ENCODE measurements at regions not wholly inside any gene's neighbourhood (a gene's known extent, or its start where the extent isn't known, plus 50 kb on each side); places are given as distances from the start of the nearest gene placed in this dataset.

GRCh38 chr1:208997726-208998312, 585.7 kb upstream of the CAMK1G start:
- Mint-ChIP-seq H3K36me3 (ENCODE audit: low read depth) (no peaks in the 10 kb centered on the region), H3K4me3 (no peak overlapping the region), H3K27me3 (ENCODE audit: low read depth) (peaks cover 24% of the 10 kb centered on the region), H3K4me1 (ENCODE audit: low read depth) (no peaks in the 10 kb centered on the region), H3K9me3 (no peaks in the 10 kb centered on the region), H3K27ac (no peak overlapping the region)

- no peaks in the 10 kb centered on the region for H3K4me1 Mint-ChIP-seq (ENCODE audit: low read depth)
- no peak overlapping the region for H3K27ac Mint-ChIP-seq
- H3K9me3 Mint-ChIP-seq: no peaks in the 10 kb centered on the region
- H3K36me3 Mint-ChIP-seq (ENCODE audit: low read depth): no peaks in the 10 kb centered on the region
- H3K4me3 Mint-ChIP-seq: no peak overlapping the region
- no peaks in the 10 kb centered on the region for H3K27me3 Mint-ChIP-seq (ENCODE audit: low read depth)
These were observed 574.9 kb upstream of the CAMK1G start for GRCh38 chr1:209008586-209008985.

- no peaks in the 10 kb centered on the region for H3K27me3 Mint-ChIP-seq (ENCODE audit: low read depth)
- H3K4me1 Mint-ChIP-seq (ENCODE audit: low read depth): no peaks in the 10 kb centered on the region
- no peak overlapping the region for H3K4me3 Mint-ChIP-seq
These were observed 572.9 kb upstream of the CAMK1G start for GRCh38 chr1:209010475-209011230.

GRCh38 chr1:209012443-209013196, 570.9 kb upstream of the CAMK1G start:
- no peaks in the 10 kb centered on the region for H3K27me3 Mint-ChIP-seq (ENCODE audit: low read depth)
- H3K27ac Mint-ChIP-seq: no peak overlapping the region
- no peaks in the 10 kb centered on the region for H3K36me3 Mint-ChIP-seq (ENCODE audit: low read depth)

More at GRCh38 chr1:209010475-209011230, 572.9 kb upstream of the CAMK1G start:
- H3K36me3 Mint-ChIP-seq (ENCODE audit: low read depth): no peaks in the 10 kb centered on the region
- H3K9me3 Mint-ChIP-seq: no peaks in the 10 kb centered on the region
- H3K27ac Mint-ChIP-seq: no peak overlapping the region

GRCh38 chr1:209015092-209015491, 568.4 kb upstream of the CAMK1G start:
- Mint-ChIP-seq H3K36me3 (ENCODE audit: low read depth) (no peaks in the 10 kb centered on the region), H3K4me3 (no peak overlapping the region), H3K27me3 (ENCODE audit: low read depth) (no peaks in the 10 kb centered on the region), H3K9me3 (no peaks in the 10 kb centered on the region), H3K27ac (no peak overlapping the region), H3K4me1 (ENCODE audit: low read depth) (no peaks in the 10 kb centered on the region)

More at GRCh38 chr1:209012443-209013196, 570.9 kb upstream of the CAMK1G start:
- H3K9me3 Mint-ChIP-seq: no peaks in the 10 kb centered on the region
- H3K4me1 Mint-ChIP-seq (ENCODE audit: low read depth): no peaks in the 10 kb centered on the region
- H3K4me3 Mint-ChIP-seq: no peak overlapping the region

GRCh38 chr1:209021622-209022021, 561.9 kb upstream of the CAMK1G start:
- Mint-ChIP-seq H3K4me3 (no peak overlapping the region), H3K4me1 (ENCODE audit: low read depth) (no peaks in the 10 kb centered on the region), H3K36me3 (ENCODE audit: low read depth) (no peaks in the 10 kb centered on the region), H3K9me3 (no peaks in the 10 kb centered on the region), H3K27ac (no peak overlapping the region), H3K27me3 (ENCODE audit: low read depth) (no peaks in the 10 kb centered on the region)

GRCh38 chr1:209023790-209024189, 559.7 kb upstream of the CAMK1G start:
- Mint-ChIP-seq H3K4me1 (ENCODE audit: low read depth) (no peaks in the 10 kb centered on the region), H3K4me3 (no peak overlapping the region), H3K9me3 (no peaks in the 10 kb centered on the region), H3K27ac (no peak overlapping the region), H3K36me3 (ENCODE audit: low read depth) (no peaks in the 10 kb centered on the region), H3K27me3 (ENCODE audit: low read depth) (no peaks in the 10 kb centered on the region)

- no peaks in the 10 kb centered on the region for H3K4me1 Mint-ChIP-seq (ENCODE audit: low read depth)
- H3K27me3 Mint-ChIP-seq (ENCODE audit: low read depth): no peaks in the 10 kb centered on the region
- no peak overlapping the region for H3K27ac Mint-ChIP-seq
- H3K4me3 Mint-ChIP-seq: no peak overlapping the region
- no peaks in the 10 kb centered on the region for H3K36me3 Mint-ChIP-seq (ENCODE audit: low read depth)
- H3K9me3 Mint-ChIP-seq: no peaks in the 10 kb centered on the region
These were observed 553.8 kb upstream of the CAMK1G start for GRCh38 chr1:209029737-209030136.

- Mint-ChIP-seq H3K4me3 (no peak overlapping the region), H3K36me3 (ENCODE audit: low read depth) (no peaks in the 10 kb centered on the region), H3K27me3 (ENCODE audit: low read depth) (no peaks in the 10 kb centered on the region), H3K9me3 (no peaks in the 10 kb centered on the region), H3K27ac (no peak overlapping the region), H3K4me1 (ENCODE audit: low read depth) (no peaks in the 10 kb centered on the region)
These were observed 552.9 kb upstream of the CAMK1G start for GRCh38 chr1:209030454-209031167.

- Mint-ChIP-seq H3K36me3 (ENCODE audit: low read depth) (no peaks in the 10 kb centered on the region), H3K9me3 (no peaks in the 10 kb centered on the region), H3K27me3 (ENCODE audit: low read depth) (no peaks in the 10 kb centered on the region), H3K27ac (no peak overlapping the region), H3K4me3 (no peak overlapping the region), H3K4me1 (ENCODE audit: low read depth) (no peaks in the 10 kb centered on the region)
These were observed 546.5 kb upstream of the CAMK1G start for GRCh38 chr1:209037064-209037463.

GRCh38 chr1:209038316-209038715, 545.2 kb upstream of the CAMK1G start:
- Mint-ChIP-seq H3K27me3 (ENCODE audit: low read depth) (no peaks in the 10 kb centered on the region), H3K36me3 (ENCODE audit: low read depth) (no peaks in the 10 kb centered on the region), H3K4me3 (no peak overlapping the region), H3K4me1 (ENCODE audit: low read depth) (no peaks in the 10 kb centered on the region), H3K27ac (no peak overlapping the region), H3K9me3 (no peaks in the 10 kb centered on the region)

GRCh38 chr1:209038735-209039134, 544.8 kb upstream of the CAMK1G start:
- Mint-ChIP-seq H3K27me3 (ENCODE audit: low read depth) (no peaks in the 10 kb centered on the region), H3K36me3 (ENCODE audit: low read depth) (no peaks in the 10 kb centered on the region), H3K9me3 (no peaks in the 10 kb centered on the region), H3K4me3 (no peak overlapping the region), H3K27ac (no peak overlapping the region), H3K4me1 (ENCODE audit: low read depth) (no peaks in the 10 kb centered on the region)

- H3K9me3 Mint-ChIP-seq: no peaks in the 10 kb centered on the region
- no peaks in the 10 kb centered on the region for H3K27me3 Mint-ChIP-seq (ENCODE audit: low read depth)
- no peaks in the 10 kb centered on the region for H3K4me1 Mint-ChIP-seq (ENCODE audit: low read depth)
- H3K27ac Mint-ChIP-seq: no peak overlapping the region
- H3K4me3 Mint-ChIP-seq: no peak overlapping the region
- H3K36me3 Mint-ChIP-seq (ENCODE audit: low read depth): no peaks in the 10 kb centered on the region
These were observed 543.2 kb upstream of the CAMK1G start for GRCh38 chr1:209040351-209040750.

GRCh38 chr1:209041927-209042326, 541.6 kb upstream of the CAMK1G start:
- Mint-ChIP-seq H3K4me1 (ENCODE audit: low read depth) (no peaks in the 10 kb centered on the region), H3K36me3 (ENCODE audit: low read depth) (no peaks in the 10 kb centered on the region), H3K4me3 (no peak overlapping the region), H3K27me3 (ENCODE audit: low read depth) (no peaks in the 10 kb centered on the region), H3K27ac (no peak overlapping the region), H3K9me3 (no peaks in the 10 kb centered on the region)

Data from T-helper 1 cell treated with Interleukin-12 subunit alpha and Interleukin-12 subunit beta and Interleukin-4 antibody, amounts not matched to agents 30 μg/mL and 1 μg/mL, for 36 hours (primary cell).